ENCODE measurements at regions not wholly inside any gene's neighbourhood (a gene's known extent, or its start where the extent isn't known, plus 50 kb on each side); places are given as distances from the start of the nearest gene placed in this dataset.
"Not testable (repeated sequence)": the region's sequence is repeated elsewhere in the genome, so short reads cannot be mapped to it uniquely, and the experiment has no call there.

DNA sequence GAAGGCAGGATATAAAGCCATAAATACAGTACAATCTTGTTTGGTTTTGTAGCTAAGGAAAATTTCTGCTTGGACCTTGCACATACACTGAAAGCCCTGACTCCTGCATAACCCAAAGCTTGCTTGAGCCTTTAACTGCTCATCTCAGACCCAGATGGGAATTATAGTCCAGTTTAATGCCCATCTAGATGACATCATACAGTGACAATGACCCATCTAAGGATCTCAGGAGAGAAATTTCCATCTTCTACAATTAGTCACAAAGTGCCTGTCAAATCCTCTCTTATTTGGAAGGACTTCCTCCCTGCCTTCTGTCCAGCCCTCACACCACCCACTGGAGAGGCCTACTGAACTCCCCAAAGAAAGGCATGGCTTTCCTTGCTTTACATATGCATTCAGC is 69.3 kb downstream of the BTBD3 start:
- H3K27ac ChIP-seq (ENCODE audit: insufficient read depth, low read length, poor library complexity, severe bottlenecking), result no peak overlapping the region
- Mint-ChIP-seq H3K36me3 (no peaks in the 10 kb centered on the region), H3K9me3 (peaks cover 0 to 23% (median 9%) of the 10 kb centered on the region in 7 donors), H3K27ac (no peak overlapping the region), H3K4me3 (no peak overlapping the region), H3K27me3 (no peaks in the 10 kb centered on the region), H3K4me1 (no peaks in the 10 kb centered on the region)
- no peak overlapping the region for H3K4me3 ChIP-seq (ENCODE audit: low read depth, low read length)
- DNase-seq (no peak), ATAC-seq (ENCODE audit: low read depth in 2 of 2) (no peak)
- no peaks in the 10 kb centered on the region for H3K36me3 ChIP-seq (ENCODE audit: control insufficient read depth, insufficient read depth, low read length)
- peaks cover 0 to 2% of the 10 kb centered on the region in 2 experiments for H3K9me3 ChIP-seq (ENCODE audit: control insufficient read depth in 2 of 2, low read length in 2 of 2)
- H3K4me1 ChIP-seq (ENCODE audit: control insufficient read depth, insufficient read depth, low read length, poor library complexity, severe bottlenecking), result no peaks in the 10 kb centered on the region
- H3K27me3 ChIP-seq (ENCODE audit: control insufficient read depth, insufficient read depth, low read length), result no peaks in the 10 kb centered on the region

DNA sequence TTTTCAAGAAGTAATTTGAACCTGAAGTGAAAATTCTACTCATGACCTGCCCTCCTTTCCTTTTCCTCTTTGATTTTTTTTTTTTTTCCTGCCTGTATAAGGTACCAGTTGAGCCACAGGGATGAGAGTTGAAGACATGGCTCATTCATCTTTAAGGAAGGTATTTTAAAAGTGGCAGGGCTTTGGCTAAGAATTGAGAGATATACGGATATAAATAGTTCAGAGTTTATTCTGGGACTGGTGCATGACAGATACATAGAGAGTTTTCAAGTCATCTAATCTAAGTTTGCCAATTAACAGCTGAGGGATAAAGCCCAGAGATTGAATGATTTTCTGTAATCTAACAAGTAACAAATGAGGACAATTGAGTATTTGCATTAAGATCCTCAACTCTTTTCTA is 69.8 kb downstream of the BTBD3 start:
- H3K36me3 ChIP-seq (ENCODE audit: control insufficient read depth, insufficient read depth, low read length), result no peaks in the 10 kb centered on the region
- no peak overlapping the region for H3K4me3 ChIP-seq (ENCODE audit: low read depth, low read length)
- Mint-ChIP-seq H3K36me3 (no peaks in the 10 kb centered on the region), H3K27ac (no peak overlapping the region), H3K9me3 (peaks cover 0 to 20% (median 9%) of the 10 kb centered on the region in 7 donors), H3K27me3 (no peaks in the 10 kb centered on the region), H3K4me3 (no peak overlapping the region), H3K4me1 (no peaks in the 10 kb centered on the region)
- DNase-seq (no peak), ATAC-seq (ENCODE audit: low read depth in 2 of 2) (no peak)
- H3K9me3 ChIP-seq (ENCODE audit: control insufficient read depth in 2 of 2, low read length in 2 of 2), result peaks cover 1 to 2% of the 10 kb centered on the region in 2 experiments
- H3K4me1 ChIP-seq (ENCODE audit: control insufficient read depth, insufficient read depth, low read length, poor library complexity, severe bottlenecking), result no peaks in the 10 kb centered on the region
- H3K27me3 ChIP-seq (ENCODE audit: control insufficient read depth, insufficient read depth, low read length), result no peaks in the 10 kb centered on the region
- H3K27ac ChIP-seq (ENCODE audit: insufficient read depth, low read length, poor library complexity, severe bottlenecking), result no peak overlapping the region

DNA sequence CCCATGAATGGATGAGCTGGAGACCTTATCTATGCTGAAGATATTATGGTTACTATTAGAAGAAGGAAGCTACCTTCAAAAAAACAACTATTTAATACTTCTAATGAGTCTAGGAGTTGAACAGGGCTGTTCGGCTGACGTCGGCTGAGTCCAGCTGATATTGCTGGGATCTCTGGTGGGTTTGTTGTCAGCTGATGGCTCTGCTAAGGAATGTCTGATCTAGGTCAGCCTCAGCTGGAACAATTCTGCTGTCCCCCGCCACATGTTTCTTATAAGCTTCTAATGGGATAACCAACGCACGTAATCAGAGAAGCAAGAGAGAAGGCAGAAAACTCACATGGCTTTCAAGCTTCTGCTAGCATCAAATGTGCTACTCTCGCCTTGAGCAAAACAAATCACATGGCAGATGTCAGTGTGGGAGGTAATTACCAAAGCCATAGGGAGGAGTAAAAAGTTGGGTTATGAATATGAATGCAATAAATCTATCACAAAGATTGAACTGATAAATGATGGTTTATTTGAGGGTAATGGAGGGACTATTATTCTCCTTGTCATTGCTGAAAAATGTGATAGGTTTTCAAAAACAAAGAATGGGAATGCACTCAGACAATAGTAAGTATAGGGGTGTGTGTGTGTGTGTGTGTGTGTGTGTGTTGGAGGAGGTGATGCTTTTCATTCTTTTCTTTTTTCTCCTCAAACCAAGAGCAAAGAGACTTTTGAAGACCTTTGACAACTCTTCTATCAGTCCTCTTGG is 71.5 kb downstream of the BTBD3 start:
- H3K36me3 ChIP-seq (ENCODE audit: control insufficient read depth, insufficient read depth, low read length), result no peaks in the 10 kb centered on the region
- no peaks in the 10 kb centered on the region for H3K27me3 ChIP-seq (ENCODE audit: control insufficient read depth, insufficient read depth, low read length)
- H3K9me3 Mint-ChIP-seq, result peaks cover 0 to 18% (median 11%) of the 10 kb centered on the region in 7 donors
- H3K9me3 ChIP-seq (ENCODE audit: control insufficient read depth in 2 of 2, low read length in 2 of 2), result peaks cover 2 to 3% of the 10 kb centered on the region in 2 experiments
- no peaks in the 10 kb centered on the region for H3K4me1 ChIP-seq (ENCODE audit: control insufficient read depth, insufficient read depth, low read length, poor library complexity, severe bottlenecking)
- no peak overlapping the region for H3K27ac Mint-ChIP-seq
- DNase-seq, result no peak
- no peak for ATAC-seq (ENCODE audit: low read depth in 2 of 2)
- no peaks in the 10 kb centered on the region for H3K36me3 Mint-ChIP-seq
- H3K4me3 ChIP-seq (ENCODE audit: low read depth, low read length), result no peak overlapping the region
- H3K27me3 Mint-ChIP-seq, result no peaks in the 10 kb centered on the region
- no peak overlapping the region for H3K4me3 Mint-ChIP-seq
- H3K4me1 Mint-ChIP-seq, result no peaks in the 10 kb centered on the region
- H3K27ac ChIP-seq (ENCODE audit: insufficient read depth, low read length, poor library complexity, severe bottlenecking), result no peak overlapping the region

DNA sequence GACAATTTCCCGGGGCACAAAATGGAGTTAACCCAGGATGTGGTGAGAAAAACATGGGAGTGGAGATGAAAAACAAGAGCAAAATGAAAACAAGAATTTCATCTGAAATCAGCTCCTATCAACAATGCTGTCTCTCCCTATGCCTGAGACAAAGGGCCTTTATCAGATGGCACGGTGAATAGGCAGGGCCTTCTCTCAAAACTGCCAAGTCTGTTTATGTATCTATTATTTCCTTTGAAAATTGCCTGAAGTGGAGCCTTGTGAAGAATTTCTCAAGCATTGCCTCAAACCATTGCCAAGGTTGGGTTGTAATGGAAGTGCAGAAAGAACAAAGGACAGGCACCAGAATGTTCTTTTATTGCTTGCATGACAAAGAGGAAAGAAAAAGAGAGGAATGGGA is 74.7 kb downstream of the BTBD3 start:
- Mint-ChIP-seq H3K36me3 (no peaks in the 10 kb centered on the region), H3K27ac (no peak overlapping the region), H3K4me3 (no peak overlapping the region), H3K27me3 (no peaks in the 10 kb centered on the region), H3K4me1 (no peaks in the 10 kb centered on the region), H3K9me3 (peaks cover 1 to 21% (median 9%) of the 10 kb centered on the region in 7 donors)
- DNase-seq, result no peak
- no peaks in the 10 kb centered on the region for H3K4me1 ChIP-seq (ENCODE audit: control insufficient read depth, insufficient read depth, low read length, poor library complexity, severe bottlenecking)
- no peak overlapping the region for H3K4me3 ChIP-seq (ENCODE audit: low read depth, low read length)
- peaks cover 0 to 3% of the 10 kb centered on the region in 2 experiments for H3K9me3 ChIP-seq (ENCODE audit: control insufficient read depth in 2 of 2, low read length in 2 of 2)
- H3K27me3 ChIP-seq (ENCODE audit: control insufficient read depth, insufficient read depth, low read length), result no peaks in the 10 kb centered on the region
- H3K27ac ChIP-seq (ENCODE audit: insufficient read depth, low read length, poor library complexity, severe bottlenecking), result no peak overlapping the region
- no peak for ATAC-seq (ENCODE audit: low read depth in 2 of 2)
- H3K36me3 ChIP-seq (ENCODE audit: control insufficient read depth, insufficient read depth, low read length), result no peaks in the 10 kb centered on the region

DNA sequence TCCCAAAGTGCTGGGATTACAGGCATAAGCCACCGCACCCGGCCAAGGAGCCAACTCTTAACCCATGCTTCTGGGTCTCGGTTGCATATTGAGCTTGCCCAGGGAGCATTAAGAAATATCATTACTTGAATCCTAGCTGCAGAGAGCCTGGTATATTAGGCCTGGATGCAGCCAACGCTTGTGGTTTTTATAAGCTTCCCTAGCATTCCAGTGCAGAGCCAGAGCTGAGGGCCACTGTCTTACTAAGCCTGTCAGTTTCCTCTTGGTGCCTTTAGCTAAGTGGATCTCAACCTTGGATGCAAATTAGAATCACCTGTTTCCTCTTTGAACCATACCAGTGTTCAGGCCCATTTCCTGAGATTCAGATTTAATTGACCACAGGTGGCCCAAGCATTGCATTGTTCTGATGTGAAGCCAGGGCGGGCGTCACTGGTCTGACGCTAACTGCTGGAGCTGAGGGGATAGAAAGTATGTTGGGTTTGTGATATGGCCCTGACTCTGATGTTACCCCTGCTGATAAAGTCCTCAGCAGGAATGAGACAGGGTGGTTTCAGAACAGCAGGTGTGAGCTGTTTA is 76.3 kb downstream of the BTBD3 start:
- ATAC-seq (ENCODE audit: low read depth in 2 of 2) (no peak), DNase-seq (no peak)
- H3K4me1 Mint-ChIP-seq, result no peaks in the 10 kb centered on the region
- H3K36me3 Mint-ChIP-seq, result no peaks in the 10 kb centered on the region
- Histone ChIP-seq H3K27me3 (ENCODE audit: control insufficient read depth, insufficient read depth, low read length) (no peaks in the 10 kb centered on the region), H3K4me1 (ENCODE audit: control insufficient read depth, insufficient read depth, low read length, poor library complexity, severe bottlenecking) (no peaks in the 10 kb centered on the region), H3K27ac (ENCODE audit: insufficient read depth, low read length, poor library complexity, severe bottlenecking) (no peak overlapping the region), H3K4me3 (ENCODE audit: low read depth, low read length) (no peak overlapping the region), H3K36me3 (ENCODE audit: control insufficient read depth, insufficient read depth, low read length) (no peaks in the 10 kb centered on the region), H3K9me3 (ENCODE audit: control insufficient read depth in 2 of 2, low read length in 2 of 2) (peaks cover 0 to 3% of the 10 kb centered on the region in 2 experiments)
- H3K27me3 Mint-ChIP-seq, result no peaks in the 10 kb centered on the region
- H3K27ac Mint-ChIP-seq, result no peak overlapping the region
- peaks cover 1 to 17% (median 6%) of the 10 kb centered on the region in 7 donors for H3K9me3 Mint-ChIP-seq
- no peak overlapping the region for H3K4me3 Mint-ChIP-seq

DNA sequence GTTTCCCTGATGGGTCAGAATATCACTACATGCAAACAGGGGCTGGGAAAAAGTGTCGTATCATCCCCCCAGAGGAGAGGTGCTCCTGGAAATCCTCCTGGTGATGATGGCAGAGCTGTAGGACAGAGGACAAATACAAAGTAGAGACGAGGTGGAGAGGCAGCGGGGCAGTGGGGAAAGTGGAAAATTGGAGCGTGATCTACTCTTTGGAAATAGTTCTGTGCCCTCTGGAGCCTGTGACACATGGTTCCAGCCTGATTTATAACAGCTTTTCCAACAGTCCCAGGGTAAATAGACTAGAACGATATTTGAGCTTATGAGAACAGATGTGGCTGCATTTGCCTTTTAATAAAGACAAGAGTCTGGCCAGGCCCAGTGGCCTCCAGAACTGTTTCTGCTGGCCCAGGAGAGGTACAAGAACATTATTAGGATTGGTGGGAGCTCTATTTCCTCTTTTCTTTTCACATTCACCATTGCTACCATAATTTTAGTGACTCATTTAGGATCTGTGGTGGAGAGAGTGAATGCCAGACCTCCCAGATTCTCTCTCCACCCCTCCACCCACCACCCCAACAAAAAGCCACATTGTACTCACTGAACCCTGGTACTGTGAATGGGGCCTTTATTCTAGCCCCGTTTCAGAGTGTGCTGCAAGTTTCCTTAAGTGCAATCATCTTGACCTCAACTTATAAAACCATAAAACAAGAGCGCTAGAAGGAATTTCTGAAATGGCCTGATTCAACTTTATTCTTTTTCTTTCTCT is 78.3 kb downstream of the BTBD3 start:
- Mint-ChIP-seq H3K36me3 (no peaks in the 10 kb centered on the region), H3K27me3 (no peaks in the 10 kb centered on the region), H3K4me3 (no peak overlapping the region), H3K27ac (no peak overlapping the region), H3K9me3 (peaks cover 2 to 20% (median 7%) of the 10 kb centered on the region in 7 donors), H3K4me1 (no peaks in the 10 kb centered on the region)
- no peaks in the 10 kb centered on the region for H3K4me1 ChIP-seq (ENCODE audit: control insufficient read depth, insufficient read depth, low read length, poor library complexity, severe bottlenecking)
- peaks cover 0 to 3% of the 10 kb centered on the region in 2 experiments for H3K9me3 ChIP-seq (ENCODE audit: control insufficient read depth in 2 of 2, low read length in 2 of 2)
- no peaks in the 10 kb centered on the region for H3K36me3 ChIP-seq (ENCODE audit: control insufficient read depth, insufficient read depth, low read length)
- ATAC-seq (ENCODE audit: low read depth in 2 of 2) (no peak), DNase-seq (no peak)
- no peak overlapping the region for H3K27ac ChIP-seq (ENCODE audit: insufficient read depth, low read length, poor library complexity, severe bottlenecking)
- no peaks in the 10 kb centered on the region for H3K27me3 ChIP-seq (ENCODE audit: control insufficient read depth, insufficient read depth, low read length)
- no peak overlapping the region for H3K4me3 ChIP-seq (ENCODE audit: low read depth, low read length)

DNA sequence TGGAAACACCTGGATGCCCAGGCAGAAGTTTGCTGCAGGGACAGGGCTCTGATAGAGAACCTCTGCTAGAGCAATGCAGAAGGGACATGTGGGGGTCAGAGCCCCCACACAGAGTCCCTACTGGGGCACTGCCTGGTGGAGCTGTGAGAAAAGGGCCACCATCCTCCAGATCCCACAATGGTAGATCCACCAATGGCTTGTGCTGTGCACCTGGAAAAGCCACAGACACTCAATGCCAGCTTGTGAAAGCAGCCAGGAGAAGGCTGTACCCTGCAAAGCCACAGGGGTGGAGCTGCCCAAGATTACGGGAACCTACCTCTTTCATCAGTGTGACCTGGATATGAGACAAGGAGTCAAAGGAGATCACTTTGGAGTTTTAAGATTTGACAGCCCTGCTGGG is 87.1 kb downstream of the BTBD3 start:
- H3K27ac ChIP-seq (ENCODE audit: insufficient read depth, low read length, poor library complexity, severe bottlenecking); H3K27me3 ChIP-seq (ENCODE audit: control insufficient read depth, insufficient read depth, low read length); H3K4me1 Mint-ChIP-seq; ATAC-seq (ENCODE audit: low read depth in 2 of 2); DNase-seq; H3K4me3 Mint-ChIP-seq; H3K27ac Mint-ChIP-seq; H3K36me3 Mint-ChIP-seq; H3K4me3 ChIP-seq (ENCODE audit: low read depth, low read length); H3K27me3 Mint-ChIP-seq; H3K9me3 ChIP-seq (ENCODE audit: control insufficient read depth in 2 of 2, low read length in 2 of 2); H3K4me1 ChIP-seq (ENCODE audit: control insufficient read depth, insufficient read depth, low read length, poor library complexity, severe bottlenecking); H3K36me3 ChIP-seq (ENCODE audit: control insufficient read depth, insufficient read depth, low read length): not testable (repeated sequence)
- H3K9me3 Mint-ChIP-seq, result peaks cover 0 to 19% (median 6%) of the 10 kb centered on the region in 7 donors
